ENCODE measurements at regions not wholly inside any gene's neighbourhood (a gene's known extent, or its start where the extent isn't known, plus 50 kb on each side); places are given as distances from the start of the nearest gene placed in this dataset.

DNA sequence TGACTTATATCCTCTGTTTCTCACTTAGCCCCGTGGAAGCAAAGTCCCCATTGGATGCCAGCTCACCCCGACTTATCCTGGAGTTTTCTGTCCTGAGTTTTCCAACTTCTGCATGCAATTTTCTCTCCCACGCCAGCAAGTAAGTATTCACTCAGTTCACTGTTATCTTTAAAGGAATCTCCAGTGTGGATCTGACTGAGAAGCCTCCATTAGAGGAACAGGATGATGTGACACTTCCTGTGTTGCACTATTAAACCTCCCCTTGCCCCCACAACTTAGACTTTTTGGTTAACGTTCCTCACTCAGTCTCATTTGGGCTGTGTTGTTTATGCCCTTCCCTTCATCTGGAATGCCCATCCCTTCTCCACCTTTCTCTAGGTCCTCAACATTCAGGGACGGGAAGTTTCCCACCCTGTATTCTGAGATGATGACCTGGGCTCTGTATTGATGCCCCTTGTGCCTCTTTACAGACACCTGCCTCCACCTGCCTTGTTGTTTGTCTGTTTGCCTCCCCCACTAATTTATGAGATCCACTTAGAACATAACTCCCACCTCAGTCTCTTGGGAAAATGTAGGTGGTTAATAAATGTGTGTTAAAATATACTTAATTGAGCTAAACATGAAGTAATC, 536.1 kb upstream of the RAB6C start:
- no peak for DNase-seq

DNA sequence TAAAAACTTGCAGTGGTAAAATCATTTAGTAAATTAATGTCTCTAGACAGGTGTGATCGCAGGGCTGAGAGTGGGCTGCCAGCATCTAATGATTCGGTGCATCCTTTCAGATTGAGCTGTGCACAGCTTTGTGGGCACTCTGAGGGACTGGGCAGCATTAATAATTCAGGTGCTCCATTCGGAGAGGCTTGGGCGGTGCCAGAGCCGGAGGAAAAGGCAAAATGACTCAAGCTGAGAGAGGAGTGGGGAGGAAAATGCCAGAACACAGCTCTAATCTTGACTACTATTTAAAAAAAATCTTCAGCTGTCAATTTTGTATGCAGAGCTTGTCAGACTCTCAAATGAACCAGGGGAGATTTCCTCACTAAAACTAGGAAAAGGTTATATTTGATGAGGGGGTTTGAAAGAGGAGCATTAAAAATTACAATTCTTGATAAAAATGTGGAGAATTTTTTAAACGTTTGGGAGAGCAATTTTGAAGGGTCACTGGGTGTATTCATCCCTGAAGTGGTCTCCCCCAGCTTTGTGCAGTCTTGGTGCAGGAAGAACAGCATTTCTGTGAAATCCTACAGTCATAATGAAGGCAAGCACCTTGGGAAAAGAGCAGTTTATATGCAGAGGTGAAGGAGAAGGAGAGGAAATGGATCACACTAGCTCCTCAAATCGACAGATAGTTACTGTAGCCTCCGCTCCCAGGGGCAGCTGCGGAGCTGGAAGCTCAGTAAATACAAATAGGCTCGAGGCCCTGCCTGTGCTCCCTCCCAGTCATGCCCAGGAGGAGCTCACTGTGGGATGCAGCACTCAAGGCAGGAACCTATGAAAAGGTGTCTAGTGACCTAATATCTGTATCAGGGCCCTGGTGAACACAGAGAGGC, 535.4 kb upstream of the RAB6C start:
- DNase-seq: no peak

DNA sequence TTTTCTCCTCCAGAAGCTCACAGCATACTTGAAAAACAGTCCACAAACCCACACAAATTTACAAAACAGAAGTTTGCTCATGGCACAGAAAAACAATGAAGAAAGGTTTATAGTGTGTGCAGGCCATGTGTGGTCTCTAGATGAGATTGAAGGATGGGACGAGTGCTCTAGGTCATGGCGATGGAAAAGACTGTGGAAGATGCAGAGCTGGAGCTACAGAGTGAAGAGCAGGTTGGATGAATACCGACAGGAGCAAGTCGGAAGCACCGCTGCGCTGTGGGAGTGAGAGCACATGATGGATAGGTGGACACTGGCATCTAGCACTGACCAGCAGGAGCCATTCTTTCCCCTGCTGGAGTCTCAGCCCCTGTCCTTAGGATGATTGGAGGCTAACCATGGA, 534.7 kb upstream of the RAB6C start:
- no peak for DNase-seq

GRCh38 chr2:129456691-129457090, 522.8 kb upstream of the RAB6C start:
- no peak for DNase-seq

DNA sequence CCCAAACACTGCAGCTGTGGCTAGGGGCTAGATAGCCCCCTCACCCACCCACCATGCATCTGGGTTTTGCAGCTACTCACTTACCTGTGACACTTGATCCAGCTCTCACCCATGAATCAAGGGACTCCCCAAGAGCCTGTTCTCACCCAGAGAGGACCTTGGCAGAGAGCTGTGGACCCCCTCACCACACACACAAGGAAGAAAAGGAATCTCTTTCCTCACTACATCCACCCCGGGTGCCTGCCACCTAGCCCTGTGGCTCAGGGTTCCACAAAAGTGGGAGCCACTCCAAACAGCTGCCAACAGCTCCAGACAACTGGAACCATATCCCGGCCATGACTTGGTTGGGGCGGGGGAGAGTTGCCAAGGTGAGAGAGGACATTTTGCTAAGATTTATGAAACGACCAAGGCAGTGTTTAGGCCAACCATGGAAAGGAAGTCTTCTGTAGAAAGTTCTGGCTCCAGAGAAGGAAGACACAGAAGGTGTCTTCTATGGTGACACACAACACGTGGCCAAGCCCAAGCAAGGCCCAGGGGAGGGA, 522.1 kb upstream of the RAB6C start:
- DNase-seq: no peak

- no peak for DNase-seq
These were observed 521.5 kb upstream of the RAB6C start for GRCh38 chr2:129458006-129458405.

DNA sequence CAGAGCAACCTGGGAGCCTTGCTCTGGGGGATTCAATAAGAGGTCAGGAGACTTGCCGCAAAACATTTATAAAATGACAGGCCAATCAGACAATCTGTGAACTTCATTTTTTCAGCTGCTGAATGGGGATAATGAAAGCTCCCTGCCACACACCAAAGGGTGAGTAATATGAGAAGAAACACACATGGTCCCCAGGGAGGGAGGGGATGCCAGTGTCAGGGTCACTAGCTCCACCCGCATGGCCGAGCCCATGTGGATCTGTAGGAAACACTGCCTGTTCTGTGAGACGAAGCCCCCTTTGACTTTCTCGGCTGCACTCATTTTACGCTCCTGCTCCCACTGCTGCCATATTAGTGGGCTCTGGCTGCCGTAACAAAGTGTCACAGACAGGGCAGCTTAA, 521.0 kb upstream of the RAB6C start:
- DNase-seq: no peak

- DNase-seq: no peak
These were observed 520.1 kb upstream of the RAB6C start for GRCh38 chr2:129459200-129459876.

- no peak for DNase-seq
These were observed 519.6 kb upstream of the RAB6C start for GRCh38 chr2:129459881-129460280.

- no peak for DNase-seq
These were observed 518.9 kb upstream of the RAB6C start for GRCh38 chr2:129460299-129461198.

GRCh38 chr2:129462349-129462748, 517.1 kb upstream of the RAB6C start:
- no peak for DNase-seq

DNA sequence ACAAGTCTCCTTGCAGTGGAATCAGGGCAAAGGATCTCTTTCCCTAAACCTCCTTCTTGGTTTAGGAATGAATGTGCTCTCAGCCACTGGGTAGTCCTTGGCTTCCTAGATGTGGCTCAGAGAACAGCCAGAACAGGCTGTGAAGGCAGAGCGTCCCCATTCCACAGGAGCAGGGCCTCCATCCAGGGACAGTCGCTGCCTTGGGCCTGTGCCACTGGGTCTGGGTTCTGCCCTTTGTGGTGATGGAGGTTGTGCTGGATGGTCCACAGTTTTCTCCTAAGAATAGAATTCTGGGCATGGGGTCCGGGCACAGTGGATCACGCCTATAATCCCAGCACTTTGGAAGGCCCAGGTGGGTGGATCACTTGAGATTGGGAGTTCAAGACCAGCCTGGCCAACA, 516.5 kb upstream of the RAB6C start:
- no peak for DNase-seq

DNA sequence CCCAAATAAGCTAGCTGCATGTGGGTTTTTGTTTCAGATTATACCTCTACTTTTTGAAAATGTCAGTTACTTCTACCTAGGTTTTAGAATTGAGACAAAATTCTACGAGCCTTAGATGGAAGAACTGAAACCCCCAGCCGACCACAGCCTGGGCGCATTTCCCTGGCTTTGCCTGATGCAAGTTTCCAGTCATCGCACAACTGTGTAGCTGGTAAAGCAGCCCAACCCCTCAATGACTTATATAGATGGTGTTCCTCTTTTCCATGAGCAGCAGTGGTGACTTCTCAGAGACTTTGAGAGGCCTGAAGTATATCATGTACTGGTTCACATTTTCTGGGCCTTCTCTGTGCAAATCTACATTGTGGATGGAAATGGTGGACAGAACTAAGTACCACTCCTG, 515.4 kb upstream of the RAB6C start:
- no peak for DNase-seq

- no peak for DNase-seq
These were observed 514.8 kb upstream of the RAB6C start for GRCh38 chr2:129464631-129465030.

DNA sequence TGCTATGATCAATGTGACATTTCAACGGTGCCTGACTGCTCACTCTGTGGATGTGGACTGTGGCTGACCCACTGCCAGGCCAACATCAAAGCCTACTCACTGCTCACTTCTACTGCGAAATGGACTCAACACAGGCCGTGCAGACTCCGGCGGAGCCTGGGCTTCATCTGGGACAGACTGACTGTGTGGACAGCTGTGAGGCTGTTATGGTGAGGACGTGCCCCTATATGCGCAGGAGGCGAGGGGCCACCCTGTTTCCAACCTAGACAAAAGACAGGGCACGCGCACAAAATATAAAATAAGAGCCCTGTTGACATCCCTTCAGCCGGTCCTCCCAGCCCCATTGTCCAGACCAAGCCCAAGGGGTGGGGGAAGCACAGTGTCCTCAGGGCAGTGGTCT, 514.4 kb upstream of the RAB6C start:
- no peak for DNase-seq

DNA sequence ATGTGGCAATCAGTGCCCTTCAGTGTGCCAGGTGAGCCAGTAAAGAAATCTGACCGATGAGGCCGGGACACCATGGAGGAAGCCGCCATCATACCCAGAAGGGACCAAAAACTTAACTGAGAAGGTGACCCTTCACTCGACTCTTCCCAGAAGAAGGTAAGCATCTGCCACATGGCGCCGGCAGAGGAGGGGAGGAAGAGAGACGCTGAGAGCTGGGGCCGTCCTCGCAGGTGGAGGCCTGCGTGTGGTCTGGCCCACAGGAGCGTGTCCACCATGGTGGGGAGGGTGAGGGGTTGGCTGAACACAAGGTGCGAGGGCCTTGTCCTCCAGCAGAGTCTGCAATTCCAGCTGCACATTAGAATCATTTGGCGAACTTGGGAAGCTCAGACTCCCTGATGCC, 513.1 kb upstream of the RAB6C start:
- no peak for DNase-seq

DNA sequence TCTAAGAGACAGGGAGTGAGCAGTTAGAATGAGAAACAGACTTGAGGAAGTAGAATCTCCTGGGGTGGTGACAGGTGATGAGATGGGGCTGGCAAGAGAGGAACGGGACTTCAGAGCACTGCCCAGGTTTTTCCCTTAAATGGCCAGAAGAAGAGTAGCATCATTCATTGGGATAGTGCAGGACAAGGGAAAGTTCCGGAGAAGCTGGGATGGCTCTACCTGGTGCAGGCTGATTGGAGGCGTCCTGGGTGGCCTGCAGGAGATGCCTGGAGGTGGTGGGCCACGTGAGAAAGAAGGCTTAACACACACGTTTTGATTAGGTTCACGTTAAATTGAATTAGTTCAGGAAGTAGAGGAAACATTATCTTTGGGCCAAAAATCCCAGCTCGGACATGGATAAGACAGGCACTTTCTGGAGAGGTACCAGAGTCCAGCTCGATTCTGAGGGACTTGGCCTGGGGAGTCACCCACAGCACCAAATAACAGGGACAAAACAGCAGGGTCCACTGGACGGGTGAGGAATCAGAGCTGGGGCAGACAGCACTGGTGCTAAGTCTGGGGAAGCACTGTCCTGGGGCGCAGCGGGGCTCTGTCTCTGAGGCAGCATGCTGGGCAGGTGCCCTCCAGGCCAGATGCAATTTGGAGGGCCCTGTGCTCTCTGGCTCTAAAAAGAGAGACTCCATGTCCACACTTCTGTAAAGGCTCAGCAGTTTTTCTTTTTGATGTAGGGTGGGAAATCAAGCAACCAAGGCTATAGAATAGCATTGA, 512.3 kb upstream of the RAB6C start:
- no peak for DNase-seq

- DNase-seq: no peak
These were observed 511.5 kb upstream of the RAB6C start for GRCh38 chr2:129467941-129468340.

DNA sequence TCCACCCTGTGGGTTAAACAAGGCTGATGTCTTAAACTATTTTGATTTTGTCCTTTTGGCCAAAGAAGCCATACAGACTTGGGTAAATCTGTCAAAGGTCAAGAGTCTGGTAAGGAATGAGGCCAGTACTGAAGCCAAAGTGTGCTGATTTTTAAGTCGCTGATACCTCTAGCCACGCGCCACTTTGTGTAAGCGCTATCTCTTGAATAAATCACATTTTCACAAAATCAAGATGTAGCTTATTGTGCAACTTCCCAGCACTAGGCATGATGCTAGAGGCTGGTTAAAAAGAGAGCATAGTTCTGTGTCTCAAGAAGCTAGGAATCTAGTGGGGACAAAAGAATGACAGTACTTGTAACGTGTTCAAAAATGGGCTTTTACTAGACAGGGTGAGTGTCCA, 510.6 kb upstream of the RAB6C start:
- DNase-seq: no peak

- no peak for DNase-seq
These were observed 510.1 kb upstream of the RAB6C start for GRCh38 chr2:129469389-129469788.

- no peak for DNase-seq
These were observed 509.6 kb upstream of the RAB6C start for GRCh38 chr2:129469871-129470270.

Data from bone marrow (tissue), 2 donors.